ENCODE measurements at regions not wholly inside any gene's neighbourhood (a gene's known extent, or its start where the extent isn't known, plus 50 kb on each side); places are given as distances from the start of the nearest gene placed in this dataset.

DNA sequence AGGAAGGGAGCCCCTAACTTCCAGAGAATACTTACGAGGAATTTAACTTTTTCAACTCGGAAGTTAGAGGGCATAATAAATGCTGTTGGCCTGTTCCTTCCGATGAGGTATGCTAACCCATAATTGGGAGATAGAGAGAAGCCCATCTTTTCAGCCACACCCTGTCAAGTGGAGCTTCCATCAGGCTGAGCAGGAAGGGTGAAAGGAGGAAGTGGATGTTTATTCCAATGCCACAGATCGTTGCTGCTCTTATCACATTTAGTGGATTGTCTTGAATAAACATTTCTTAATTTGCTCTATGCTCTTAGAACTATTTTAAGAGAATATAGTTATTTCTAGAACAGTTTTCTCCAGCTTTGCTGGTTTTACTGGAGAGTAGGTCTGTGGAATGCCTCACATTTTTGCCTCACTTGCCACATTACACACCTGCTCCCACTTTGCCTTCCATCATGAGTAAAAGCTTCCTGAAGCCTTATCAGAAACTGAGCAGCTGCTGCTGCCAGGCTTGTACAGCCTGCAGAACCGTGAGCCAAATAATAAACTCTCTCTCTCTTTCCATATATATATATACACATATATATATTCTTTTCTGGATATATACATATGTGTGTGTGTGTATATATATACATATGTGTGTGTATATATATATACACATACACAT, 60.0 kb upstream of the RGS21 start:
- no peaks in the 10 kb centered on the region for H3K4me1 ChIP-seq
- no peak for ATAC-seq
- intact Hi-C loops (cut with DNase I): no loop called here
- 53 to 61% methylated on average over 5 of the region's 5 CpGs for WGBS, 2 donors
- TF ChIP-seq, protein P1, sequence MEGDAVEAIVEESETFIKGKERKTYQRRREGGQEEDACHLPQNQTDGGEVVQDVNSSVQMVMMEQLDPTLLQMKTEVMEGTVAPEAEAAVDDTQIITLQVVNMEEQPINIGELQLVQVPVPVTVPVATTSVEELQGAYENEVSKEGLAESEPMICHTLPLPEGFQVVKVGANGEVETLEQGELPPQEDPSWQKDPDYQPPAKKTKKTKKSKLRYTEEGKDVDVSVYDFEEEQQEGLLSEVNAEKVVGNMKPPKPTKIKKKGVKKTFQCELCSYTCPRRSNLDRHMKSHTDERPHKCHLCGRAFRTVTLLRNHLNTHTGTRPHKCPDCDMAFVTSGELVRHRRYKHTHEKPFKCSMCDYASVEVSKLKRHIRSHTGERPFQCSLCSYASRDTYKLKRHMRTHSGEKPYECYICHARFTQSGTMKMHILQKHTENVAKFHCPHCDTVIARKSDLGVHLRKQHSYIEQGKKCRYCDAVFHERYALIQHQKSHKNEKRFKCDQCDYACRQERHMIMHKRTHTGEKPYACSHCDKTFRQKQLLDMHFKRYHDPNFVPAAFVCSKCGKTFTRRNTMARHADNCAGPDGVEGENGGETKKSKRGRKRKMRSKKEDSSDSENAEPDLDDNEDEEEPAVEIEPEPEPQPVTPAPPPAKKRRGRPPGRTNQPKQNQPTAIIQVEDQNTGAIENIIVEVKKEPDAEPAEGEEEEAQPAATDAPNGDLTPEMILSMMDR (IDR thresholded peaks at IDR 0.05): no peak
- DNase-seq: no peak
- no peaks in the 10 kb centered on the region for H3K36me3 ChIP-seq
- H3K27me3 ChIP-seq: no peaks in the 10 kb centered on the region
- H3K9me3 ChIP-seq: peaks cover 0 to 23% (median 0%) of the 10 kb centered on the region in 11 donors
- no peak overlapping the region for H3K4me3 ChIP-seq
- H3K27ac ChIP-seq: no peak overlapping the region

DNA sequence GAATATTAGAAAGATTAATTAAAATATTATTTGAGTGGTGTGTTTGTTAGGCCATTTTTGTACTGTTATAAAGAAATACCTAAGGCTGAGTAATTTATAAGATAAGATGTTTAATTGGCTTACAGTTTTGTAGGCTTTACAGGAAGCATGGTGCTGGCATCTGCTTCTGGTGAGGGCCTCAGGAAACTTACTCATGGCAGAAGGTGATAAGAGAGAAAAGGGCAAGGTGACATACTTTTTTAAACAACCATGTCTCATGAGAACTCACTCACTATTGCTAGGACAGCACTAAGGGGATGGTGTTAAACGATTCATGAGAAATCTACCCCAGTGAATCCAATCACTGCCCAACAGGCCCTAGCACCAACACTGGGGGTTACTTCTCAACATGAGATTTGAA, 56.7 kb upstream of the RGS21 start:
- ATAC-seq: no peak
- WGBS, 2 donors: 56 to 74% methylated on average over 1 of the region's 1 CpG
- intact Hi-C loops (cut with DNase I): no loop called here
- Histone ChIP-seq H3K9me3 (no peaks in the 10 kb centered on the region), H3K36me3 (no peaks in the 10 kb centered on the region), H3K4me1 (peaks cover 0 to 3% (median 0%) of the 10 kb centered on the region in 9 donors), H3K27me3 (no peaks in the 10 kb centered on the region), H3K4me3 (no peak overlapping the region), H3K27ac (no peak overlapping the region)
- TF ChIP-seq, protein P1 (IDR thresholded peaks at IDR 0.05): no peak
- no peak for DNase-seq

DNA sequence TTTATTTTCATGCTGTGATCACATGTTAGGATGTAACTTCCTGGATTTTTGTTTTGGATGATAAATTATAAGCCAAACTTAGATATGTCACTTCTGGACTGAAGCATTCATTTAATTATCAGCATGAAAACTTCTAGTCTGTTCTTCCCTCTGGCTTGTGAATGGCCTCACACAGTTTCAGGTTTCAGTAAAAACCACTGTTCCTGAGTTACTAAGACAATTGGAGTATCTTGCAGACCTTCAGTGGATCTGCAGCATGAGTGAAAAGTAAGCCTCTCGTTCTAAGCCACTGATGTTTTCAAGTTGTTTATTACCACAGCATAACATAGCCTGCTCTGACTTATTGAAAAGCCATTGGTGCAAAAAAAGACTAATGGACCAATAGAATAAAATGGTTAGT, 55.3 kb upstream of the RGS21 start:
- no peak for ATAC-seq
- WGBS, 2 donors: 68 to 80% methylated on average over 1 of the region's 1 CpG
- DNase-seq: no peak
- H3K36me3 ChIP-seq: no peaks in the 10 kb centered on the region
- H3K27ac ChIP-seq: no peak overlapping the region
- H3K27me3 ChIP-seq: no peaks in the 10 kb centered on the region
- intact Hi-C loops (cut with DNase I): no loop called here
- TF ChIP-seq, protein P1 (IDR thresholded peaks at IDR 0.05): no peak
- H3K9me3 ChIP-seq: no peaks in the 10 kb centered on the region
- no peak overlapping the region for H3K4me3 ChIP-seq
- H3K4me1 ChIP-seq: peaks cover 0 to 3% (median 0%) of the 10 kb centered on the region in 9 donors

DNA sequence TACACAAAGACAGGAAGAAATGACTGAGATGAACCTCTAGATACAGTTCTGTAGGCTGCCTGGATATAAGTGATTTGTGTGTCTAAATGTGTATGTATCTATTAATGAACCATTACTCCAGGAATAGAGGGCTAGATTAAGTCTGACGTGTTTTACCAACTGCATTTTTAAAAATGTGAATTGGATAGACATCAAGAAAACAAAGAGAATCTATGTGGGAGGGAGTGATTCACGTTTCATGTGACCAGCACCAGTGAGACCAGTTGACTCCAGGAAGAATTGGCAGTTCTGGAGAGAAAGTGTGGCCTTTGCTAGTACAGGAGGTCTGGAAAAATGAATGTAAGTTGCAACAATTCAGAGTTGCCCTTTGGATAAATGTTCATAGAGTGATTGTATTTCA, 53.4 kb upstream of the RGS21 start:
- 46 to 57% methylated on average over 2 of the region's 2 CpGs for WGBS, 2 donors
- Histone ChIP-seq H3K27me3 (no peaks in the 10 kb centered on the region), H3K4me1 (peaks cover 0 to 3% (median 0%) of the 10 kb centered on the region in 9 donors), H3K4me3 (no peak overlapping the region), H3K27ac (no peak overlapping the region), H3K36me3 (no peaks in the 10 kb centered on the region), H3K9me3 (no peaks in the 10 kb centered on the region)
- DNase-seq: no peak
- ATAC-seq: no peak
- intact Hi-C loops (cut with DNase I): no loop called here
- TF ChIP-seq, protein P1 (IDR thresholded peaks at IDR 0.05): no peak
